SK-N-SH (cell line): ENCODE measurements at regions not wholly inside any gene's neighbourhood (a gene's known extent, or its start where the extent isn't known, plus 50 kb on each side); places are given as distances from the start of the nearest gene placed in this dataset.

ENCODE experiments used
- CTCF ChIA-PET: fragments of 300-600, 350-600 bp; formaldehyde crosslinking; extraction: SDS; loops from one replicate; lab custom pipeline; 2021; lab: Yijun Ruan, JAX
- POLR2A ChIA-PET: fragments of 350-600 bp; sonication (Branson Sonifier 250); formaldehyde crosslinking; extraction: SDS; loops from one replicate; lab custom pipeline; 2020; ENCODE audit warnings: antibody characterized with exemption, inconsistent platforms; lab: Yijun Ruan, JAX
- DNase-seq: peaks from one replicate; pipeline ENCODE4 v3.0.0; 2012
- H2AFZ ChIP-seq: fragments of 200-600 bp; sonication (generic); 2 replicates; pipeline ENCODE4 v1.8.1; 2016; ENCODE audit warnings: antibody characterized with exemption, mild to moderate bottlenecking, low read depth
- H3F3A ChIP-seq: fragments of 200-600 bp; sonication (generic); replicated peaks from 2 replicates; pipeline ENCODE3; 2016; ENCODE audit warnings: antibody characterized with exemption, mild to moderate bottlenecking; ENCODE audit not compliant: insufficient read depth
- H3K27ac ChIP-seq, 2 experiments: fragments of 200-500 bp in 1 of 2; fragments of 200-600 bp in 1 of 2; sonication (Bioruptor generic) in 1 of 2; sonication (generic), shearing (Covaris generic) in 1 of 2; 2 replicates each; pipeline versions ENCODE4 v1.5.1 to v1.6.1; 2014 to 2016; ENCODE audit warnings: low read depth in 2 of 2, inconsistent platforms in 1 of 2, low read length in 1 of 2, mild to moderate bottlenecking in 1 of 2, mixed read lengths in 1 of 2
- H3K27me3 ChIP-seq: fragments of 200-600 bp; sonication (generic), shearing (Covaris generic); 2 replicates; pipeline ENCODE4 v1.6.1; 2016; ENCODE audit warnings: mixed run types; ENCODE audit not compliant: insufficient read depth
- H3K36me3 ChIP-seq, 2 experiments: fragments of 200-500 bp in 1 of 2; fragments of 200-600 bp in 1 of 2; sonication (Bioruptor generic) in 1 of 2; sonication (generic) in 1 of 2; replicated peaks in 1 of 2; 2 replicates each; pipeline versions ENCODE3 to v1.5.1; 2014 to 2016; ENCODE audit warnings: low read length in 1 of 2, mild to moderate bottlenecking in 1 of 2; ENCODE audit not compliant: insufficient read depth in 2 of 2, control insufficient read depth in 1 of 2
- H3K4me1 ChIP-seq, 2 experiments: fragments of 200-500 bp in 1 of 2; fragments of 200-600 bp in 1 of 2; sonication (Bioruptor generic) in 1 of 2; sonication (generic), shearing (Covaris generic) in 1 of 2; 2 replicates each; pipeline versions ENCODE4 v1.5.1 to v1.6.1; 2014 to 2016; ENCODE audit warnings: low read depth in 1 of 2, low read length in 1 of 2, mixed run types in 1 of 2; ENCODE audit not compliant: insufficient read depth in 2 of 2, control insufficient read depth in 1 of 2
- H3K4me2 ChIP-seq: fragments of 200-600 bp; sonication (generic), shearing (Covaris generic); 2 replicates; pipeline ENCODE4 v1.6.1; 2017; ENCODE audit warnings: mixed run types
- H3K4me3 ChIP-seq, 2 experiments: fragments of 200-500 bp in 1 of 2; fragments of 200-600 bp in 1 of 2; sonication (Bioruptor generic) in 1 of 2; sonication (generic), shearing (Covaris generic) in 1 of 2; 2 replicates each; pipeline versions ENCODE4 v1.5.1 to v1.8.1; 2014 to 2016; ENCODE audit warnings: low read depth in 2 of 2, inconsistent platforms in 1 of 2, low read length in 1 of 2, mild to moderate bottlenecking in 1 of 2, mixed read lengths in 1 of 2, moderate library complexity in 1 of 2
- H3K79me2 ChIP-seq: fragments of 200-600 bp; sonication (generic); 2 replicates; pipeline ENCODE4 v1.8.1; 2017; ENCODE audit warnings: mild to moderate bottlenecking; ENCODE audit not compliant: insufficient read depth
- H3K9ac ChIP-seq: fragments of 200-600 bp; sonication (generic); 2 replicates; pipeline ENCODE4 v1.6.1; 2017; ENCODE audit warnings: mixed run types
- H3K9me2 ChIP-seq: fragments of 200-600 bp; sonication (generic); 2 replicates; pipeline ENCODE4 v1.6.1; 2017; ENCODE audit warnings: mixed run types
- H3K9me3 ChIP-seq: fragments of 200-600 bp; sonication (generic); 2 replicates; pipeline ENCODE4 v1.6.1; 2017; ENCODE audit warnings: mixed run types, mild to moderate bottlenecking, moderate library complexity
- H4K20me1 ChIP-seq: fragments of 200-600 bp; sonication (generic); 2 replicates; pipeline ENCODE4 v1.6.1; 2017; ENCODE audit warnings: mild to moderate bottlenecking, mixed run types; ENCODE audit not compliant: insufficient read depth
- CHD2 ChIP-seq: fragments of 150-350 bp; IDR thresholded peaks from 2 replicates; pipeline ENCODE4 v1.6.1; 2018; ENCODE audit warnings: low read length; ENCODE audit not compliant: partially characterized antibody
- EP300 ChIP-seq, 2 experiments: IDR thresholded peaks; 2 replicates each; pipeline versions ENCODE4 v1.4.0 to v1.6.1; 2012; ENCODE audit warnings: borderline replicate concordance in 1 of 2, low read depth in 1 of 2, low read length in 1 of 2
- FOSL2 ChIP-seq: IDR thresholded peaks from 2 replicates; pipeline ENCODE4 v1.4.0; 2012; ENCODE audit warnings: low read depth, mild to moderate bottlenecking, moderate library complexity, borderline replicate concordance
- GATA2 ChIP-seq: sonication (generic); formaldehyde crosslinking; IDR thresholded peaks from 2 replicates; pipeline ENCODE4 v1.5.0; 2020; ENCODE audit warnings: mild to moderate bottlenecking, missing genetic modification reagents
- NRF1 ChIP-seq: IDR thresholded peaks from 2 replicates; pipeline ENCODE4 v1.6.1; 2012; ENCODE audit warnings: low read depth, mild to moderate bottlenecking, low read length
- POLR2AphosphoS5 ChIP-seq: IDR thresholded peaks from 2 replicates; pipeline ENCODE4 v1.6.1; 2012; ENCODE audit warnings: low read depth, low read length
- RCOR1 ChIP-seq: fragments of 150-350 bp; IDR thresholded peaks from 2 replicates; pipeline ENCODE4 v1.6.1; 2017; ENCODE audit warnings: antibody characterized with exemption, low read length
- YY1 ChIP-seq: IDR thresholded peaks from 2 replicates; pipeline ENCODE4 v1.4.0; 2012; ENCODE audit warnings: low read depth, mild to moderate bottlenecking
- WGBS: methylation state at CpG from one replicate; pipeline ENCODE4 v1.1.6; 2017; ENCODE audit warnings: low lambda C conversion rate; 5-methylcytosine and 5-hydroxymethylcytosine counted together
- TF ChIP-seq, protein P1 (sequence below): IDR thresholded peaks from 2 replicates; pipeline ENCODE4; 2012
- TF ChIP-seq, protein P2 (sequence below): IDR thresholded peaks from 2 replicates; pipeline ENCODE4 v1.6.1; 2012; ENCODE audit warnings: mild to moderate bottlenecking, low read depth, low read length, moderate library complexity

DNA sequence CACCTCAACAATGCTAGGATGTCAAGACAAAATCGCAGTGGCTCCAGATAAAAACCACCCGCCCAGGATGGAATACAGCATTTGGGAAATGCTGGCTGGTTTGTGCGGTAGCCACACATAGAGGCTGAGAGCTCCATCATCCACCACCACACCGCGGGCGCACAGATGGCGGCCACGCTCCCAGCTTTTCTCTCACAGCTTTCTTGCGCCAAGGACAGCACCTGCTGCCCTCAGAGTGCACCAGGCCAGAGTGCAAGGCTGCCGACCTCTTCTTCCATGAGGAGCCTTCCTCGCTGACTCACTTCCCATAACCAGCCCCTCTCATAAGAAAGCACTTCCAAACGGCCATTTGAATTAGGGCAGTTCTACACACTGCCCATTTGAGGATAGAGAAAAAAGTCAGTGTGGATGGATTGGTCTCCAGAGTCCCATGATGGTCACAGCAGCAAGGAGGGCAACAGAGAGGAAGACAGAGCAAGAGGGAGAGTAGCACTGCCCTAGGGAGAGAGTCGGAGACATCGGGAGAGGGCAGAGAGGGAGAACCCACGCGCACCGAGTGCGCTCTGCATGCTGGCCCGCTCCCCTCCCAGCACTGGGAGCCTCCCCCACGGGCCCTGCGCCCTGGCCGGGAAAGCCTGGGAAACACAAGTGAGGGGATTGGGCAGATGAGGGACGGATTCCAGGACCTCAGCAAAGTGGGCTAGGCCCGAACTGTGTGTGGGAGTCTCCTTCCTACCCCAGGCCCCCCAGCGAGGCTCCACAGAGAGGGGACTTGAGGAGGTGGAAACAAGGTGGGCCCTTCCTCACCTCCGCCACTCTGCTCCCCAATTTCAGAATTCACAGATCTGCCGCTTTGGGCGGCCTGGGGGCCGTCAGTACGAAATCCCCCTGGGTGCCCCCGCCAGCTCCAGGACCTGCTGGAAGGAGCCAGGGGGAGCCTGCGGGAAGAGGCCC lies 156.9 kb downstream of the USP12 start:
- Histone ChIP-seq H3K36me3 (no peaks in the 10 kb centered on the region), H2AFZ (no peak overlapping the region), H3K4me1 (no peaks in the 10 kb centered on the region; a peak in 1 of 4 replicates), H4K20me1 (no peaks in the 10 kb centered on the region), H3K4me2 (no peak overlapping the region), H3K9me2 (no peaks in the 10 kb centered on the region), H3K9me3 (no peaks in the 10 kb centered on the region), H3K9ac (no peak overlapping the region), H3K27ac (no peak overlapping the region), H3K27me3 (no peaks in the 10 kb centered on the region), H3K4me3 (no peak overlapping the region), H3F3A (no peaks in the 10 kb centered on the region), H3K79me2 (no peaks in the 10 kb centered on the region)
- no peak for TF ChIP-seq YY1
- no peak for TF ChIP-seq NRF1
- TF ChIP-seq, protein P1, sequence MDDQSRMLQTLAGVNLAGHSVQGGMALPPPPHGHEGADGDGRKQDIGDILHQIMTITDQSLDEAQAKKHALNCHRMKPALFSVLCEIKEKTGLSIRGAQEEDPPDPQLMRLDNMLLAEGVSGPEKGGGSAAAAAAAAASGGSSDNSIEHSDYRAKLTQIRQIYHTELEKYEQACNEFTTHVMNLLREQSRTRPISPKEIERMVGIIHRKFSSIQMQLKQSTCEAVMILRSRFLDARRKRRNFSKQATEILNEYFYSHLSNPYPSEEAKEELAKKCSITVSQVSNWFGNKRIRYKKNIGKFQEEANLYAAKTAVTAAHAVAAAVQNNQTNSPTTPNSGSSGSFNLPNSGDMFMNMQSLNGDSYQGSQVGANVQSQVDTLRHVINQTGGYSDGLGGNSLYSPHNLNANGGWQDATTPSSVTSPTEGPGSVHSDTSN: no peak
- no peak for TF ChIP-seq EP300 (IDR thresholded peaks at IDR 0.05; ENCODE audit: borderline replicate concordance in 1 of 2, low read depth in 1 of 2, low read length in 1 of 2)
- no peak for TF ChIP-seq GATA2 (CRISPR knock-in tag)
- TF ChIP-seq, protein P2, sequence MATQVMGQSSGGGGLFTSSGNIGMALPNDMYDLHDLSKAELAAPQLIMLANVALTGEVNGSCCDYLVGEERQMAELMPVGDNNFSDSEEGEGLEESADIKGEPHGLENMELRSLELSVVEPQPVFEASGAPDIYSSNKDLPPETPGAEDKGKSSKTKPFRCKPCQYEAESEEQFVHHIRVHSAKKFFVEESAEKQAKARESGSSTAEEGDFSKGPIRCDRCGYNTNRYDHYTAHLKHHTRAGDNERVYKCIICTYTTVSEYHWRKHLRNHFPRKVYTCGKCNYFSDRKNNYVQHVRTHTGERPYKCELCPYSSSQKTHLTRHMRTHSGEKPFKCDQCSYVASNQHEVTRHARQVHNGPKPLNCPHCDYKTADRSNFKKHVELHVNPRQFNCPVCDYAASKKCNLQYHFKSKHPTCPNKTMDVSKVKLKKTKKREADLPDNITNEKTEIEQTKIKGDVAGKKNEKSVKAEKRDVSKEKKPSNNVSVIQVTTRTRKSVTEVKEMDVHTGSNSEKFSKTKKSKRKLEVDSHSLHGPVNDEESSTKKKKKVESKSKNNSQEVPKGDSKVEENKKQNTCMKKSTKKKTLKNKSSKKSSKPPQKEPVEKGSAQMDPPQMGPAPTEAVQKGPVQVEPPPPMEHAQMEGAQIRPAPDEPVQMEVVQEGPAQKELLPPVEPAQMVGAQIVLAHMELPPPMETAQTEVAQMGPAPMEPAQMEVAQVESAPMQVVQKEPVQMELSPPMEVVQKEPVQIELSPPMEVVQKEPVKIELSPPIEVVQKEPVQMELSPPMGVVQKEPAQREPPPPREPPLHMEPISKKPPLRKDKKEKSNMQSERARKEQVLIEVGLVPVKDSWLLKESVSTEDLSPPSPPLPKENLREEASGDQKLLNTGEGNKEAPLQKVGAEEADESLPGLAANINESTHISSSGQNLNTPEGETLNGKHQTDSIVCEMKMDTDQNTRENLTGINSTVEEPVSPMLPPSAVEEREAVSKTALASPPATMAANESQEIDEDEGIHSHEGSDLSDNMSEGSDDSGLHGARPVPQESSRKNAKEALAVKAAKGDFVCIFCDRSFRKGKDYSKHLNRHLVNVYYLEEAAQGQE: no peak
- TF ChIP-seq FOSL2: no peak
- no peak for TF ChIP-seq POLR2AphosphoS5
- no peak for TF ChIP-seq RCOR1
- no peak for TF ChIP-seq CHD2
- 85% methylated on average over 20 of the region's 32 CpGs for WGBS
- CTCF ChIA-PET: no interaction called here
- POLR2A ChIA-PET: no interaction called here
- no peak for DNase-seq
